ENCODE measurements at regions not wholly inside any gene's neighbourhood (a gene's known extent, or its start where the extent isn't known, plus 50 kb on each side); places are given as distances from the start of the nearest gene placed in this dataset.

- TF ChIP-seq CTCF (conservative IDR thresholded peaks at IDR 0.05; ENCODE audit: low read depth, low read length) = no peak
- TF ChIP-seq EZH2 (IDR thresholded peaks at IDR 0.05; ENCODE audit: borderline replicate concordance, low read depth, low read length, poor library complexity, severe bottlenecking) = no peak
Observed at GRCh38 chr14:42792166-42792565, 1185.5 kb downstream of the LRFN5 start.
